GM19351 (cell line): ENCODE measurements at regions not wholly inside any gene's neighbourhood (a gene's known extent, or its start where the extent isn't known, plus 50 kb on each side); places are given as distances from the start of the nearest gene placed in this dataset.
"Not testable (repeated sequence)": the region's sequence is repeated elsewhere in the genome, so short reads cannot be mapped to it uniquely, and the experiment has no call there.

ENCODE experiments used
- ATAC-seq: cut with Tn5 transposase; IDR thresholded peaks from one replicate; pipeline ENCODE4 v1.9.1; 2021; ENCODE audit warnings: mild to moderate bottlenecking, moderate library complexity; ENCODE audit not compliant: unreplicated experiment

GRCh38 chr3:186454881-186455703 lies 89.1 kb downstream of the CRYGS start:
- ATAC-seq = no peak

- no peak for ATAC-seq
These were observed 90.6 kb downstream of the CRYGS start for GRCh38 chr3:186453531-186453930.

- no peak for ATAC-seq
These were observed 90.5 kb upstream of the DGKG start for GRCh38 chr3:186452517-186452916.

GRCh38 chr3:186451371-186451770 lies 89.3 kb upstream of the DGKG start:
- no peak for ATAC-seq

- ATAC-seq = no peak
These were observed 82.9 kb upstream of the DGKG start for GRCh38 chr3:186444974-186445373.

- no peak for ATAC-seq
These were observed 82.3 kb upstream of the DGKG start for GRCh38 chr3:186444288-186444687.

- ATAC-seq = not testable (repeated sequence)
These were observed 80.9 kb upstream of the DGKG start for GRCh38 chr3:186442979-186443378.

- no peak for ATAC-seq
These were observed 80.1 kb upstream of the DGKG start for GRCh38 chr3:186442162-186442561.

GRCh38 chr3:186440891-186441290 lies 78.9 kb upstream of the DGKG start:
- no peak for ATAC-seq

GRCh38 chr3:186439725-186440124 lies 77.7 kb upstream of the DGKG start:
- ATAC-seq = no peak

GRCh38 chr3:186435332-186435731 lies 73.3 kb upstream of the DGKG start:
- ATAC-seq = not testable (repeated sequence)

GRCh38 chr3:186432944-186433732 lies 71.1 kb upstream of the DGKG start:
- ATAC-seq = no peak

- no peak for ATAC-seq
These were observed 70.2 kb upstream of the DGKG start for GRCh38 chr3:186432189-186432588.

- no peak for ATAC-seq
These were observed 65.7 kb upstream of the DGKG start for GRCh38 chr3:186427627-186428281.

- peak; percentile 45 for ATAC-seq
These were observed 64.0 kb upstream of the DGKG start for GRCh38 chr3:186425788-186426730.

GRCh38 chr3:186421946-186422345 lies 59.9 kb upstream of the DGKG start:
- no peak for ATAC-seq

- no peak for ATAC-seq
These were observed 56.7 kb upstream of the DGKG start for GRCh38 chr3:186418671-186419145.

GRCh38 chr3:186417791-186418190 lies 55.8 kb upstream of the DGKG start:
- ATAC-seq = no peak

- no peak for ATAC-seq
These were observed 52.8 kb upstream of the DGKG start for GRCh38 chr3:186414735-186415419.
